KMS-11 (cell line): ENCODE measurements at regions not wholly inside any gene's neighbourhood (a gene's known extent, or its start where the extent isn't known, plus 50 kb on each side); places are given as distances from the start of the nearest gene placed in this dataset.

Source experiments
- H2AFZ ChIP-seq: fragments of 200-600 bp; sonication (generic); 2 replicates; pipeline ENCODE4 v1.6.1; 2016; ENCODE audit warnings: antibody characterized with exemption, mixed run types, low read depth
- H3K27ac ChIP-seq: fragments of 200-600 bp; sonication (generic); 2 replicates; pipeline ENCODE4 v1.6.1; 2016; ENCODE audit warnings: mild to moderate bottlenecking, mixed run types
- H3K27me3 ChIP-seq: fragments of 200-600 bp; sonication (generic); 2 replicates; pipeline ENCODE4 v1.6.1; 2017; ENCODE audit warnings: mild to moderate bottlenecking, low read depth, mixed run types, moderate library complexity; ENCODE audit not compliant: insufficient read depth
- H3K36me3 ChIP-seq: fragments of 200-600 bp; sonication (generic); 2 replicates; pipeline ENCODE4 v1.6.1; 2017; ENCODE audit warnings: mild to moderate bottlenecking, mixed run types; ENCODE audit not compliant: insufficient read depth
- H3K4me1 ChIP-seq: fragments of 200-600 bp; sonication (generic); 2 replicates; pipeline ENCODE4 v1.6.1; 2016; ENCODE audit warnings: mild to moderate bottlenecking, low read depth, mixed run types; ENCODE audit not compliant: poor library complexity, severe bottlenecking
- H3K4me2 ChIP-seq: fragments of 200-600 bp; sonication (generic); 2 replicates; pipeline ENCODE4 v1.7.0; 2016; ENCODE audit warnings: mild to moderate bottlenecking, mixed run types
- H3K4me3 ChIP-seq: fragments of 200-600 bp; sonication (generic); IDR thresholded peaks from 2 replicates; pipeline ENCODE4 v1.6.1; 2017; ENCODE audit warnings: low read depth, low read length, mixed read lengths; ENCODE audit not compliant: insufficient read depth
- H3K79me2 ChIP-seq: fragments of 200-600 bp; sonication (generic); 2 replicates; pipeline ENCODE4 v1.6.1; 2016; ENCODE audit warnings: low read depth, mixed run types; ENCODE audit not compliant: insufficient read depth
- H3K9ac ChIP-seq: fragments of 200-600 bp; sonication (generic); 2 replicates; pipeline ENCODE4 v1.6.1; 2016; ENCODE audit warnings: mild to moderate bottlenecking, mixed run types
- H4K20me1 ChIP-seq: fragments of 200-600 bp; sonication (generic); 2 replicates; pipeline ENCODE4 v1.6.1; 2016; ENCODE audit warnings: mild to moderate bottlenecking, mixed run types; ENCODE audit not compliant: insufficient read depth
- CTCF ChIP-seq: fragments of 200-600 bp; sonication (generic); conservative IDR thresholded peaks from 2 replicates; pipeline ENCODE4 v1.6.1; 2017; ENCODE audit warnings: low read depth, mild to moderate bottlenecking, antibody characterized with exemption, low read length, moderate library complexity, mixed read lengths

GRCh38 chr12:27178255-27178654 lies 65.8 kb upstream of the STK38L start:
- no peak overlapping the region for H3K9ac ChIP-seq
- no peaks in the 10 kb centered on the region for H3K79me2 ChIP-seq
- H3K27ac ChIP-seq: no peak overlapping the region
- H2AFZ ChIP-seq: no peak overlapping the region
- no peak overlapping the region for H3K4me2 ChIP-seq
- H3K27me3 ChIP-seq: no peaks in the 10 kb centered on the region
- no peak overlapping the region for H3K4me3 ChIP-seq
- H3K4me1 ChIP-seq: peaks cover 45% of the 10 kb centered on the region
- H4K20me1 ChIP-seq: no peaks in the 10 kb centered on the region
- TF ChIP-seq CTCF: no peak
- H3K36me3 ChIP-seq: no peaks in the 10 kb centered on the region

GRCh38 chr12:27178723-27179399 lies 65.2 kb upstream of the STK38L start:
- Histone ChIP-seq H4K20me1 (no peaks in the 10 kb centered on the region), H3K36me3 (no peaks in the 10 kb centered on the region), H3K79me2 (no peaks in the 10 kb centered on the region), H3K4me1 (peaks cover 51% of the 10 kb centered on the region), H3K27me3 (no peaks in the 10 kb centered on the region), H3K4me2 (peak overlapping the region; percentile 93), H3K27ac (peak overlapping the region; percentile 64), H3K9ac (peak overlapping the region; percentile 15; the same call in 1 of the 2 replicates), H3K4me3 (no peak overlapping the region), H2AFZ (peak overlapping the region; percentile 37)
- TF ChIP-seq CTCF: no peak

- H3K36me3 ChIP-seq: no peaks in the 10 kb centered on the region
- peak overlapping the region; percentile 93 for H3K4me2 ChIP-seq
- H3K79me2 ChIP-seq: no peaks in the 10 kb centered on the region
- no peaks in the 10 kb centered on the region for H4K20me1 ChIP-seq
- H3K9ac ChIP-seq: peak overlapping the region; percentile 33; the same call in 1 of the 2 replicates
- no peak overlapping the region for H3K4me3 ChIP-seq
- H3K27ac ChIP-seq: peak overlapping the region; percentile 64
- H2AFZ ChIP-seq: peak overlapping the region; percentile 37
- H3K4me1 ChIP-seq: peaks cover 59% of the 10 kb centered on the region
- no peaks in the 10 kb centered on the region for H3K27me3 ChIP-seq
- no peak for TF ChIP-seq CTCF
Measured at GRCh38 chr12:27179400-27180214, 64.5 kb upstream of the STK38L start.

GRCh38 chr12:27180906-27181505 lies 63.1 kb upstream of the STK38L start:
- peak overlapping the region; percentile 64; the same call in 1 of the 2 replicates for H3K27ac ChIP-seq

More at GRCh38 chr12:27180906-27181505, 63.1 kb upstream of the STK38L start:
- H2AFZ ChIP-seq: no peak overlapping the region
- H3K4me3 ChIP-seq: no peak overlapping the region
- H3K4me1 ChIP-seq: peaks cover 73% of the 10 kb centered on the region
- H3K9ac ChIP-seq: no peak overlapping the region
- no peaks in the 10 kb centered on the region for H3K79me2 ChIP-seq
- no peaks in the 10 kb centered on the region for H3K36me3 ChIP-seq
- H3K4me2 ChIP-seq: peak overlapping the region; percentile 3; the same call in 1 of the 2 replicates
- no peaks in the 10 kb centered on the region for H3K27me3 ChIP-seq
- H4K20me1 ChIP-seq: no peaks in the 10 kb centered on the region
- TF ChIP-seq CTCF: no peak
